ENCODE measurements at regions not wholly inside any gene's neighbourhood (a gene's known extent, or its start where the extent isn't known, plus 50 kb on each side); places are given as distances from the start of the nearest gene placed in this dataset.

- no peak overlapping the region for H2AFZ ChIP-seq (ENCODE audit: low read length)
- Mint-ChIP-seq H3K9me3 (no peaks in the 10 kb centered on the region), H3K36me3 (ENCODE audit: insufficient read depth in 1 of 3, low read depth in 3 of 3) (no peaks in the 10 kb centered on the region), H3K4me3 (no peak overlapping the region), H3K4me1 (peaks cover 3 to 15% of the 10 kb centered on the region in 2 experiments; a peak in 3 of 4 replicates), H3K27me3 (ENCODE audit: low read depth) (no peaks in the 10 kb centered on the region), H3K27ac (no peak overlapping the region)
- no peaks in the 10 kb centered on the region for H3K79me1 ChIP-seq (ENCODE audit: insufficient read depth, low read depth, low read length, poor library complexity, severe bottlenecking)
- H2BK120ac ChIP-seq (ENCODE audit: low read depth, low read length, poor library complexity, severe bottlenecking): no peak overlapping the region
- H3K23ac ChIP-seq (ENCODE audit: insufficient read length, low read depth, low read length): no peak overlapping the region
- H2BK12ac ChIP-seq (ENCODE audit: insufficient read length, low read depth, low read length): no peak overlapping the region
- no peak overlapping the region for H3K9ac ChIP-seq (ENCODE audit: extremely low read depth, insufficient read length, low read length)
- no peak overlapping the region for H3T11ph ChIP-seq (ENCODE audit: low read length)
- no peak overlapping the region for H3K56ac ChIP-seq (ENCODE audit: insufficient read length, low read depth, low read length)
- H3K27ac ChIP-seq (ENCODE audit: insufficient read length, low read depth, low read length): no peak overlapping the region
- H3K9me3 ChIP-seq (ENCODE audit: control insufficient read depth, low read depth, low read length): no peaks in the 10 kb centered on the region
- H3K79me2 ChIP-seq (ENCODE audit: insufficient read depth, low read length): no peaks in the 10 kb centered on the region; the same call in 1 of the 2 replicates
- no peak overlapping the region for H4K91ac ChIP-seq (ENCODE audit: insufficient read length, low read depth, low read length)
- no peak overlapping the region for H2BK5ac ChIP-seq (ENCODE audit: insufficient read length, low read length)
- no peak overlapping the region for H3K4ac ChIP-seq (ENCODE audit: low read depth, low read length)
- H3K27me3 ChIP-seq (ENCODE audit: insufficient read depth, low read length): no peaks in the 10 kb centered on the region
- WGBS (ENCODE audit: extremely low coverage, insufficient read length, low lambda C conversion rate): no CpG with 5 or more reads among the region's 2 CpGs
- H2AK5ac ChIP-seq (ENCODE audit: insufficient read length, low read length): no peak overlapping the region
- no peak overlapping the region for H4K8ac ChIP-seq (replicated peaks; ENCODE audit: insufficient read length, low read depth, low read length)
- H4K20me1 ChIP-seq (ENCODE audit: control insufficient read depth, insufficient read depth, insufficient read length): no peaks in the 10 kb centered on the region
- no peak overlapping the region for H3K4me2 ChIP-seq (ENCODE audit: insufficient read depth, insufficient read length, low read length)
- no peak overlapping the region for H3K14ac ChIP-seq (ENCODE audit: insufficient read depth, low read length)
- H3K18ac ChIP-seq (ENCODE audit: insufficient read length, low read depth, low read length): no peak overlapping the region
- H4K5ac ChIP-seq (ENCODE audit: insufficient read length, low read depth, low read length): no peak overlapping the region
- TF ChIP-seq CTCF (conservative IDR thresholded peaks at IDR 0.05): no peak
- DNase-seq: no peak
- H2BK15ac ChIP-seq (ENCODE audit: low read depth, low read length): no peak overlapping the region
- H3K4me1 ChIP-seq (ENCODE audit: insufficient read depth, low read length): no peaks in the 10 kb centered on the region
- no peak overlapping the region for H2BK20ac ChIP-seq (ENCODE audit: low read depth, low read length, poor library complexity, severe bottlenecking)
- H3K23me2 ChIP-seq (ENCODE audit: insufficient read length, low read depth, low read length, poor library complexity, severe bottlenecking): no peaks in the 10 kb centered on the region
Observed at GRCh38 chr6:8212720-8213434, 110.5 kb upstream of the EEF1E1 start.

Measured in H9 (cell line).